ENCODE measurements at regions not wholly inside any gene's neighbourhood (a gene's known extent, or its start where the extent isn't known, plus 50 kb on each side); places are given as distances from the start of the nearest gene placed in this dataset.

DNA sequence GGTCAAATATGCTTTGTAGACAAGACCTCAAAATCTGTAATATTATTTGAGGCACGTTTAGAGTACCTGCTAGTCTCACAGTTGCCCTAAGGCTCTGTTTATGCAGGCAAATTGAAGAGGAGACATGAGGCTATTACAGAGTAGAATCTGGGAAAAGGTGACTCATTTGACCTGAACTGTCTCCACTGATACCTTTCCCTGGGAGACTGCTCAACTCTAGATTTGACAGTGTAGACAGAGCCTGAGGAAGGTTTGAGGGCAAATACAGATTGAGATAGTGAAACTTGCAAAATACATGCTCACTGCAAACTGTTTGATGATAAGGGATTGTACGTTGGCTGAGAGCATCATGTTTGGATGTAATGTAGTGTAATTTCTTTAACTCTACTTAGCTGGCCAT is 1266.6 kb upstream of the CDH8 start:
- no peak for DNase-seq

DNA sequence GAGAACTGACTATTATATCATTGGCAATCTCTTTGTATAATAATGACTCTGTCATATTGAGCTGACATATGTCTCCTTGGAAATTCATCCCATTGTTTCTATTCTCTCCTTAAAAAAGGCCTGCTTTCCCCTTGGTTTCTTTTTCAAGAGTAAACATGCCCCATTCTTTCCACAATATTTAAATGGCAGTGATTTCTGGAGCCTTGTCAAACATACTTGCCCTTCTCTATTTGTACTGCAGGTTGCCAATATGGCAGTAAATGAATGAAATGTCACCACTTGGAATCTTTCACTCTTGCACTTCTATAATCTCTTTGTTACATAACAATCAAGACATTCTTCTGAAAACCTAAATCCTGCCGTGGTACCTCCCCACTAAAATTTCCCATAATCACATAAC is 1265.1 kb upstream of the CDH8 start:
- DNase-seq, result no peak

DNA sequence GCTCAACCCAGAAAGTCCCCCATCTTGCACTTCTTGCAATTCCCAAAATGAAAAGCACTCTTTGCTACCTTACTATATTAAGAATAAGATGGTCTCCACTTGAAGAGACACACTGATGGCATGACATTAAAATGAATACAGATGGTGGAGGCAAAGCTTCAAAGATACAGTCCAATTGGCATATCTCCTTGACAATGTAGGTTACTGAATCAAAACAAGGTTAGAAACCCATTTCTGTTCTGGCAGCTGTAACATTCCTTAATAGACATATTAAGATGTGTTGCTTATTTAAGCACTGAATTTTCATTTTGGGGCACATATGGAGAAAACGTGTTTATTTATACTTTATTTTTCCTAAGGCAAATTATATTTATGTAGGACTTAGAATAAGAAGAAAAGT is 1262.8 kb upstream of the CDH8 start:
- DNase-seq, result no peak

DNA sequence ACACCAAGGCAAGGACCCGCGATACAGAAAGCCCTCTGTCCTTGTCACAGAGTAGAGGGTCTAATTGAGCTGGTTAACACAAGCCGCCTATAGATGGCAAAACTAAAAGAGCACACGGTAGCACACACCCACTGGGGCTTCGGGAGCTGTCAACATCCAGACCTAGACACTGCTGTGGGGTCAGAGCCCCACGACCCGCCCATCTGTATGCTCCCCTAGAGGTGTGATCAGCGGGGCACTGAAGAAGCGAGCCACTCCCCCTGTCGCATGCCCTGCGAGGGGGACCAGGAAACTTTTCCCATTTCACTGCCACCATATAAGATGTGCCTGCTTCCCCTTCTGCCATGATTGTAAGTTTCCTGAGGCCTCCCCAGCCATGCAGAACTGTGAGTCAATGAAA is 1255.8 kb upstream of the CDH8 start:
- no peak for DNase-seq

DNA sequence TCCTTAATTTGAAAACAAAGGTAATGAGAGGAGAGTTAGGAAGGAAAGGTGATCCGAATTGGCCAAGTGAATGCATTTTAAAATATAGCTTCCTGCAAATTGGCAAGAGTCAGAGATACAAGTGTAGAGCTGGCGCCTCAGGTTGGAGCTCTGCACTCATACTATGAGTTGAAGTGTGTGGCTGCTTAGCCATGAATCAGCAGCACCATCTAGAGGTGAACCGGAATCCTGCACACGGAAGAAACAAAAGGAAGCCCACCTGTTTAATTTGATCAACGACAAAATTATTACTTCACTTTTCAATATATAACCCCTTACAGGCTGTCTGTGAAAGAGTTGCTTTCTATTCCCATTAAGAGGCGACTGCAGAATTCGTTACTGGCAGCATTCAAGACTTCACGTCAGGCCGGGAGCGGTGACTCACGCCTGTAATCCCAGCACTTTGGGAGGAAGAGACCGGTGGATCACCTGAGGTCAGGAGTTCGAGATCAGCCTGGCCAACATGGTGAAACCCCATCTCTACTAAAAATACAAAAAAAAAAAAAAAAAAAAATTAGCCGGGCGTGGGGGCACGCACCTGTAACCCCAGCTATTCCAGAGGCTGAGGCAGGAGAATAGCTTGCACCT is 1253.7 kb upstream of the CDH8 start:
- DNase-seq, result no peak

DNA sequence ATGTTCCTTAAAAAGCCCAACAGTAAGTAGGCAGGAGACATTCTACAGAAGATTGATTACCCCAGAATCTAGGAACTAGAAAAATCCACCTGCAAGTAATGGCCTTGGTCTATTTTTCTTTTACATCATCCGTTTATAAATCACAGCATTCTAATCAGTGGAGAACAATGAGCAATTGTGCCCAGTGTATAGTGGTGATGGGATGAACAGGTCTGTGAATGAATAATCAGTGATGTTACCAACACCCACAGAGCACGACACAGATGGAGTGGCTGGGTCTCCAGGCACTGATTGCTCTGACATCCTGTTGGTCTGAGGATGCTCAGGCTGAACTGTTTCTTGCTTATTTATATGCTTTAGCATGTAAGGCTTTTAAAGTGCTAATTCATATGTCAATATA is 1251.2 kb upstream of the CDH8 start:
- DNase-seq, result no peak

DNA sequence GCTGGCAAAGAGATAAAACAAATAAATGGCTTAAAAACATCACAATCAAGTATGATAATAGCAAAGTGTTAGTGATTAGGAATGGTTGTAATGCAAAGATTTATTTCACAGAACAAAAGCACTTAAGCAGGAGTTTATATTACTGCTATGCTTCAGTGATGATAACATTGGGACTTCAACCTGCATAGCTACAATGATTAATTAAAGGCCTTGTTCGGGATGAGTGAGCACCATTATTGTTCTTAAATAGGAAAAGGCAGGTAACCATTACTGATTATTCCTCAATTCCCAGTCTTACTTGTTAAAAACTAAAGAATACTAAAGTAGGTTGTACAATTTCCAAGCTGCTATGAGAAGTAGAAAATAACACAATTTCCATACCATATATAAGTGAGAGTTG is 1247.5 kb upstream of the CDH8 start:
- DNase-seq, result no peak

DNA sequence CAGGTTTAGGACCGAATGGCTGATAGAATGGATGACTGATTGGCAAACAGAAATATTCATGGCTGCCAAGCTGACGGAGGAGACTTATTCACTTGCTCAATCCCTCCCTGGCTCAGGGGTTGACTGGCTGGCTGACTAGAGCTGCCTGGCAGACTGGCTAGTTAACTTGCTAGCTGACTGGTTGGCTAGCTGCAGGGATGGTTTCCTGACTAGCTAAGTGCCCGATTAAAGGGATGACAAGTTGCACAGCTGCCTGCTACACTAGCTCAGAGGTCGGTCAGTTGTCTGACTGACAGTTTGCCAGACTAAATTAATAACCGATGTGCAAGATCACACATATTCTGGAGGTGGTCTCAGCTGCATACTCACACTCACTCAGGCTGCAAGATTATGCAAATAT is 1208.4 kb upstream of the CDH8 start:
- no peak for DNase-seq

DNA sequence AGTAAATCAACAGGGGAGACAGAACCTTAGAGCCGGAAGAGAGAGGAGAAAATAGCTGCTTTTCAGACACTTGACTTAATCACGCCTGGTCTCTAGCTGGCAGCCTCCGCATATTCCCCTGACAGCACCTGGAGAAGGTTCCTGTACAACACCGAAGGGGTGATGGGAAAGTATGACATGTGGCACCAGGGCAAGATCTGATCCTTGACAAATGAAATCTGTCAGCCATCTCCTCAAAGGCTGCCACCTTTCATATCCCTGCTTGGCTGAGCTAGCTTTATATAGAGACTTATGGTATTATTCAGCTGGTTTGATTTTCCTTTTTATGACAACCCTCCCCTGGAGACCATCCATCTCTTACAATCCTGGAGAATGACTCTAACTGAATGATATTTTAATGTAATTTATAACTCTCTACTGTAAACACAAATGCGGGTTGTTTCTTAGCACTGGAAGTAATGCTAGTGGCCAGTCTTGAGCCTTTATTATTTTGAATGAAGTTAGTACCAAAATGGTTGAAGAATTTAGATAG is 1205.3 kb upstream of the CDH8 start:
- no peak for DNase-seq

DNA sequence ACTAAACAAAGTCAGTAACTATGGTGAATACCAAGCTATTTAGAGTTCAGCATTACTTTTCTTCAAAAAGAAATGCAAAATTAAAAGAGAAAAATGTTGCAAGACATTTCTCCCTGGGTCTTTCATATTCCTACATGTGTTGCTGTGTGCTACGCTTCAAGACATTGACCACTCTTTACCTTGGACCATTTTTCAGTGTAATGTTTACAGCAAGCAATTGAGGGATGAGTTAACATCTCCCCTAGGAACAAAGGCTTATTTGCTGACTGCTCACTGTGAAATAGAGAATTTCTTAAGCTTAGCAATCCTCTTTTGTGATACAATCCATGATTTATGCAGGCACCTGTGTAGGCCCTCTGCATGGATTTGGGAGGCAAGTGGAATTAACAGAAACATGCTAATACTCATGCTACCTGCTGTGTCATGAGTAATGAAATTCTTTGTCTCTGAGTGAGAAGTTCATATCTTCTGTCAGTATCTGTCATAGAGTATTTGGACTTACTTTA is 1202.9 kb upstream of the CDH8 start:
- no peak for DNase-seq

DNA sequence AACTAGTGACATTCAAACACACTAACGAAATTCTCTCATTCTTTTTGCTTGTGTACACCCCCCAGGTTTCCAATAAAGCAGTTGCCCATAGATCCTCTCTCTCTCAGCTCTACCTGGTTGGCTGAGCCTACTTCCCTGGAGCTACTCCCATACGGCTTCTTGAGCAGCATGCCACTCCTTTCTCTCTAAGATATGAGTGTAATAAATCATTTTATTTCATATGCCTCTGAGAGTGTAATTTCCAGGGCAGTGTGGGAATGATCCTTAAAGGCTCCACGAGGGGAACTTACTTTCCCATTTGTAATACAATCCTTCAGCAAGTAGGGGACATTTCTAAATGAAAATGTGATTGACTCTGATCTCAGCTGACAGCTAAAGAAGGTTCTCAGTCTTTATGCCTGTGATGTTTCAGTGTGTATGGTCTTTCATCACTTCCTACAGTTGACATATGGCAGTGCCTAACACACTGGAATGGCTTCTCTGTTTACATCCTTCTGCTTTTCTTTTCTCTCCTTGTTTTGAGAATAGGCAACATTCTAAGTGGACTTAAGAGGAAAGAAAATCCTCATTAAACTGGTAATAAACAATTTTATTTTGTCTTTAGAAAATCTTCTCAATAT is 1194.3 kb upstream of the CDH8 start:
- no peak for DNase-seq

DNA sequence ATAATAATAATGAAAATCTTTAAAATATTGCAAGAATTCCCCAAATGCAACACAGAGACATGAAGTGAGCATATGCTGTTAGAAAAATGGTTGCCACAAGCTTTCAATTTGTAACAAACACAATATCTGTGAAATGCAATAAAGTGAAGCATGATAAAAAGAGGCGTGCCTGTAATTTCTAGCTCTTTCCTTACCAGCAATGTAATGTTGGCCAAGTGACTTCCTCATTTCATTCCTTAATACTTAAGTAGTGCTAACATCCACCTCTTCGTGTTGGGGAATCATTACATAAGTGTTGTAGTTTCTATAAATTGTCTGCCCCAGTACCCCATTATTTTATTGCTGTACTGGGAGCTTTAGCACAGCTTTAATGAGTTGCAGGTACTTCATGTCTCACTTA is 1192.0 kb upstream of the CDH8 start:
- no peak for DNase-seq

DNA sequence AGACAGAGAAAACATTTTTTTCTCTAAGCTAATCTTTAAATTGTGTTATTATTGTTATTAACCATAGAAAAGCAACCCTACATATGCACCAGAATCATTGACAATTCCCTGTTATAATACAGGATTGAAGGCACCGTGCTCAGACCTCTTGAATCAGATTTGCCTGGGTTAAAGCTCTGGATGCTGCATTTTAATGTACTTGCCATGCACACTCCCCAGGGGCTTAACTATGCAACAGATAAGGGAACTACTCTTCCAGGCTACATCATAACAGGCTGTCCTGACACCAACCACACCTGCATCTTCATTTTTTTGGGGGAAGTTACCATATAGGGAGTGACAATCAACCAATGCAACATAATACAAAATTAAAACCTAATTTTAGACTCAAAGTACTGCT is 1187.6 kb upstream of the CDH8 start:
- no peak for DNase-seq

DNA sequence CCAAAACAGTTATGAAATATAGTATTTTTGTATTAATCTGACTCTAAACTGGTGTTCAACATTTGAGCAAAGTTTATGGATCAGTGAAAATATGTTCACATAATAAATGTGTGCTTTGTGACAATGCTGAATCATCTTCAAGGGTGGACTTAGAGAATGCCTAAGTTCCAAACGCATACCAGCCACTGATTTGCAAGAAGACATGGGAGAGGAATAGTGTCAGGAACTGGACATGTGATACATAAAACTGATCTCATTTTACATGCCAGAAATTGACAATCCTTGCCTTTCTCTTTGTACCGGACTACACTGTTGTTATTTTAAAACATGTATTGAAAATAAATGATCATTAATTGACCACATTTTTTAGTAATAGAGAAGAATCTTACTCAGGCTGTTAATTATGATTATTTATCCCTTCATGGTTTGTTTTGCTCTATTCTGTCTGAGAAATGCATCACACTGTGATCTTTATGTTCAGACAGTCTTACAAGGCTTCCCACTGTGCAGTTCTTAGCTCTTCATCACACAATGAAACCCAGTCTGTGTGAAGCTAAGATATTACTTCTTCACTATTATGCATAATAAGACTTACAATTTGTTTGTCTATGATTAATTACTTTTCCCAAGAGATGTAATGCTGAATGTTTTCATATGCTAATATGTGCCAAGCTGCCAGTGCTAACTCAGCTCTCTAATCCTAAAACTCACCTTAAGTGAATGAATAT is 1180.6 kb upstream of the CDH8 start:
- DNase-seq, result no peak

DNA sequence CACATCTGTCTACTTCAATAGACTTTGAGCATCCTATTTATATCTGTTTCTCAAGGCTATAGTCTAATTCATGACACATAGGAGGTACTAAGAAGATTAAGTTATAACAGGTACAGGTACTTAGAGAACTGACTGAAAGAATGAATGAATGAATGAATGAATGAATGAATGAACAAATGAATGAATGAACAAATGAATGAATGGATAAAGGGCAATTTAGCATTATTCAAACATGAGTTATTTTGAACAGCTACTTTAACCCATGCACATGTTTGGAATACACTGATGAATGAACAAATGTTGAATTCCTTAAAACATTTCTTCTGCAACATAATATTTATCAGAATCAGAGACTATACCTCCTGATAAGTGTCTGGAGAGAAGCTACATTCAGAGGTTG is 1165.6 kb upstream of the CDH8 start:
- no peak for DNase-seq

DNA sequence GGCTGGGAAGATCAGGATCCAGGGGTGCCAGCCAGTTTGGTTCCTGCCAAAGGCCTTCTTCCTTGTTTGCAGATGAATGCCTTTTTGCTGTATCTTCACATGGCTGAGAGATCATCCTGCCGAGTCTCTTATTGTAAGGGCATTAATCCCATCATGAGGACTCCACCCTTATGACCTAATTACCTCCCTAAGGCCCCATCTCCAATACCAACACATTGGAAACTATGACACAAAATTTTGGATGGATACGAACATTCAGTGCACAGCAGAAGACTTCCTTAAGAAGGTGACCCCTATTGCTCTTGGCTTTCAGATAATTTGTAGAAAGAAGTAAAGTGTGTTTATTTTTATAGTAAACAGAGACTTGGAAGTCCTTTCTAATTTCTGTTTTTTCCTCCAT is 1164.7 kb upstream of the CDH8 start:
- DNase-seq, result no peak

DNA sequence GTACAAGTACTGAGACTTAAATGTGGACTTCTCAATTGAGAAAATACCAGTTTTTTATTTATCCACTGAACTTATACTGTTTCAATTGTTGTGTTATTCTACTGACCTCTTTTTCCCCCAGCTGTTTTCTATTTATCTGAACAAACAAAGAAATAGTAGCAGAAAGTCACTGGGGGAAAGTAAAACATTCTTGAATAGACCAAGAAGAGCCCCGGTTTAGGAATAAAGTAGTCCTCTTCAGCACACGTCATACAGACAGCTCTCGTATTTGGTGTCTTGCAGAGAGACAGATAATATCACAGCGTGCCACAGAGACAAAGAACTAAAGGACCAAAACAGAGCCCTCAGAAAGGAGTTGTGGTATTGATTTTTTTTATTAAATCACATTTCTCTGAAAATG is 1159.1 kb upstream of the CDH8 start:
- no peak for DNase-seq

DNA sequence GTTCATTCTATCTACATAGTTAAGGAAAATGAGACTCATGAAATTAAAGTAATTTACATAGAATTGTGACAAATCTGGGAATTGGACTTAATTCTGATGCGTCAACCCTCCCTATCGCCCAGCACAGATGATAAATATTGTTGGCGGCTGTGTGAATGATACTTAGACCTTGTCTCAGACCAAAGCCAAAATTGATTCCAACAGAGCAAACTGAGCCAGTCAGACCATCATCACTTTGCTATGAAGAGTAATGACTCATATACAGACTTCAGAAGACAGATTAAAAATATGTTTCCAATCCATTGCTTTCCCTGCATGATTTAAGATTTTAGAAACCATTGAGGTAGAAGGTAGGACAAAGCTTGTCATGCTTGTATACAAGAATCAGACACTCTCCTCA is 1156.7 kb upstream of the CDH8 start:
- DNase-seq, result no peak

DNA sequence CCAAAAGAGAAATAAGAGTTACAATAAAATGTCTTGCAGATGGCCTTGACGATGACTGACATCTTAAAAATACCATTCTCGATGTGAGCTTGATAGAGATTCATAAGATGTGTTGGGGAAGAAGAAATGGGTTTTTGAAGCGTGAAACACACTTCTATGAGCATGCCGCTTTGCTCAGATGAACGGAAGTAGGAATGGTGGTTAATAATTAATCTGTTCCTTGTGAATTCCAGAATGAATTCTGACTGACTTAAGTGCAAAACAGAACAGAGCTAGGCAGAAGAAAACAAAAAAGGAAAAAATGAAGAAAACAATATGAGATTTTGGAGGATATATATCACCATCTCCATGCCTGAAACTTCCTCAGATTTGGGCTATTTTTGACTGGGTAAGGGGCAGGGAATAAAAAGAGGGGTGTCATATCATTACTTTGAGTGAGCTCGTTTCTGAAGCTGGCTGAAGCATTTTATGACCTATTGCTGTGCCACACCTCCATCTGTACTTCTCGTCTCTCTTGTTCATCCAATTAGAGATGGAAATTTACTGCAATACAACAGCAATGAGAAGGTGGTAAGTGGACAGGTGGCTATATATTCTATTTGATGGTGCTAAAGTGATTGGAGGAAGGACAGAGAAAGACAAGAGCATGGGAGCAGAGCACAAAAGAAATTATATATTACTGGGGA is 1152.0 kb upstream of the CDH8 start:
- DNase-seq, result no peak

DNA sequence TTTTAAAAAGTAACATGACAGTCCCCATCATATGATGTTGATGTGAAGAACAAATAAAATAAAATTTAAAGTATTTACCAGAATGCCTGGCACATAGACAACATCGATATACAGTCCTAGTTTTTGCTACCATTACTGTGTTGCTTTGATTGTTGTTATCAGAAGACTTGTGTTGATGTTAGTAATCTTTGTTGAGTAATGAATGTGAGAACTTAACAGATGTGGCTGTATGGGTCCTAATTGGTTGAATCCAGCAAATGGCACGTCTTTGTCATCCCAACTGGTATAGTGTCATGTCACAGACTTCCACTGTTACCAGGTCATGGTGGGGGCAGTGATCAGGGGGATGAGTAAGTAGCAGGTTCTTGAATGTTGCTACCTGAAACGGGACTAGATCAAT is 1151.4 kb upstream of the CDH8 start:
- no peak for DNase-seq

DNA sequence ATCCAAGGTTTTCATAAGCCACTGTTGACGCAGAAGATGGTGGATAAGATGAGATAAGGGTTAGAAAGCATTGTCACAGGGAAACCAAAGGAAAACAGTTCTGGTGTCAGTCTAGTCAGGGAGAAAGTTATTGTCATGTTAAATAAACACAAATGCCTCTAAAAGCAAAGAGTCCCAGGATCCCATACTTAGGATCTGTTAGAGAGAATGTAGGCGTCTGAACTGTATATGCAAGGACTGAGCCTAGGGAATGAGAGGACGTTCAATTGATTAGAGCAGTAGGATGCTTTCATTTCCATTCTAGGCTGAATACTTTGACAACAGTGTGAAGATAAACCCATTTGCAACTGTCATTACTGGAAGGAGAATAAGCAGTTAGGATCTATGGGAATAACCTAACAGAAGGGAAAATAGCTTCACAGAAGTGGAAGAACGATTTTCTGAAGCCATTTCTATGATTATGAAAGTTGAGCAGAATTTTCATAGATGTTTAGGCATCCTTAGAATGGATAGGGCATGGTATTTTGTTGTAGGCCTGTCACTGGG is 1149.1 kb upstream of the CDH8 start:
- no peak for DNase-seq

DNA sequence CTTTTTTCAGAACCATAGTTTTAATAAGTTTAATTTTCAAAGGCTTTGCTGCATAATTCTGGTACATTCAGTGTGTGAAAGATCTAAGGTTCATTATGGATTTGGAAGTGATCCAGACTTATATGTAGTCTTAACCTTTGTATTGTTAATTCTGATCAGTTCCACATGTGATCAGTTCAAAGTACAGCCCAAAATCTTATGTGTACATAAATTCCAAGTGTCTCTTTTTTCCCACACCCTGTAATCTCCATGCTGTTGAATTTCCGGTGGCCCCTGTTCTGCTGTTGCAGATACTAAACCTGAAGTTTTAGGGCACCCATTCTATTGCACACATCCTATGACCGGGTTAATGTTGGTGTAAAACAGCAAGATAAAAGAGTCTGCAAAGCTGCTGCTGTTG is 1147.5 kb upstream of the CDH8 start:
- no peak for DNase-seq

DNA sequence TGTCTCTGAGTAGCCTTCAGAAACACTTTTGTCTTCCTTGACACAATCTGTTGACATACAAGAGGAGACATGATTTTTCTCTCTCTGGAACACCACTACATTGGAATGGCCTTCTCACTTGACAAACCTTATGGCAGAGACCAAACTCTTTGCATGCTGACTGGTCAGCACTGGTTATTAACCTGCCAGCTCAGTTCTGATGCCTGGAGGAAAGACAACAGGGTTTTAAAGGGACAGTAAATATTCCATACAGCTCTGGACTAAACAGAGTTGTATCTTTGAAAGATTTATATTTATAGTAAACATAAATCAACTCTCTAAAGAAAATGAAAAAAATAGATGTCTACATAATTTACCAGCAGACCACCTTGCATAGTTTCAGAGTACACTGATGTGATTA is 1139.1 kb upstream of the CDH8 start:
- DNase-seq, result no peak
